Karpas-422 (cell line): ENCODE measurements at regions not wholly inside any gene's neighbourhood (a gene's known extent, or its start where the extent isn't known, plus 50 kb on each side); places are given as distances from the start of the nearest gene placed in this dataset.
"Not testable (repeated sequence)": the region's sequence is repeated elsewhere in the genome, so short reads cannot be mapped to it uniquely, and the experiment has no call there.

Source experiments
- DNase-seq: peaks from one replicate; pipeline ENCODE4 v3.0.0-alpha.2; 2015
- H2AFZ ChIP-seq: fragments of 200-600 bp; sonication (generic); 2 replicates; pipeline ENCODE4 v1.6.1; 2014; ENCODE audit warnings: antibody characterized with exemption, low read length, mixed read lengths
- H3K27ac ChIP-seq: fragments of 200-600 bp; sonication (generic); 2 replicates; pipeline ENCODE4 v1.5.1; 2014; ENCODE audit warnings: mild to moderate bottlenecking, low read length, moderate library complexity
- H3K27me3 ChIP-seq: fragments of 200-600 bp; sonication (generic); 2 replicates; pipeline ENCODE4 v1.6.1; 2014; ENCODE audit warnings: low read length, mixed read lengths
- H3K36me3 ChIP-seq: fragments of 200-600 bp; sonication (generic); 2 replicates; pipeline ENCODE4 v1.6.1; 2014; ENCODE audit warnings: low read length, mixed read lengths; ENCODE audit not compliant: insufficient read depth
- H3K4me1 ChIP-seq: fragments of 200-600 bp; sonication (generic); 2 replicates; pipeline ENCODE4 v1.6.1; 2014; ENCODE audit warnings: mild to moderate bottlenecking, low read length, mixed read lengths
- H3K4me2 ChIP-seq: fragments of 200-600 bp; sonication (generic); 2 replicates; pipeline ENCODE4 v1.6.1; 2014; ENCODE audit warnings: low read length, low read depth, mild to moderate bottlenecking; ENCODE audit not compliant: poor library complexity, severe bottlenecking
- H3K4me3 ChIP-seq: fragments of 200-600 bp; sonication (generic); 2 replicates; pipeline ENCODE4 v1.5.1; 2014; ENCODE audit warnings: mild to moderate bottlenecking, antibody characterized with exemption, low read length, mixed read lengths
- H3K79me2 ChIP-seq: fragments of 200-600 bp; sonication (generic); 2 replicates; pipeline ENCODE4 v1.6.1; 2014; ENCODE audit warnings: mild to moderate bottlenecking, low read length, mixed read lengths
- H3K9ac ChIP-seq: fragments of 200-600 bp; sonication (generic); 2 replicates; pipeline ENCODE4 v1.6.0; 2014; ENCODE audit warnings: low read length
- H3K9me2 ChIP-seq: fragments of 200-600 bp; sonication (generic), shearing (Covaris generic); replicated peaks from 2 replicates; pipeline ENCODE4 v1.6.0; 2014; ENCODE audit warnings: mild to moderate bottlenecking, low read length, moderate library complexity; ENCODE audit not compliant: insufficient read depth
- H3K9me3 ChIP-seq: fragments of 300-700, 200-600 bp; sonication (generic); 2 replicates; pipeline ENCODE4 v1.6.1; 2014; ENCODE audit warnings: low read length, mixed read lengths
- H4K20me1 ChIP-seq: fragments of 200-600 bp; sonication (generic); 2 replicates; pipeline ENCODE4 v1.6.1; 2014; ENCODE audit warnings: mild to moderate bottlenecking, antibody characterized with exemption, low read length, low read depth; ENCODE audit not compliant: insufficient read depth

DNA sequence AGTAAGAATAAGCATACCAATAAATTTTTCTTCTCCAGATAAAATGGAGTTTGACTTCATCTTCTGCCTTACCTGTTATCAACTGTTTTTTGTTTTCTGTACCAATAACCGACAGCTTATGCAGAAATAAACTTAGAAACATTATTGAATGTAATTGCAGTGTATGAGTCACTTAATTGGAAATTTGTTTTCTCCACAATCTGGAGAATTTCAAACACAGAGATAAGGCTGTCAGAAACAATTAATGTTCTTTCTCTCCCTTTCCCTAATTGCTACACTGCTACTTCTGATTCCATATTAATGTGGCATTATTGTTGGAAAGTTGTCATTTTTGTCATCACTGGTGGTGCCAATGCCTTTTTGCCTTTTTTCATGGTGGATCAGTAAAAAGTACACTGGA lies 180.3 kb downstream of the SLCO4C1 start:
- H3K27me3 ChIP-seq: no peaks in the 10 kb centered on the region
- H3K4me3 ChIP-seq: no peak overlapping the region
- H3K4me2 ChIP-seq: no peak overlapping the region
- no peaks in the 10 kb centered on the region for H3K79me2 ChIP-seq
- no peaks in the 10 kb centered on the region for H3K4me1 ChIP-seq
- no peak overlapping the region for H3K9ac ChIP-seq
- no peaks in the 10 kb centered on the region for H3K9me2 ChIP-seq
- no peak overlapping the region for H3K27ac ChIP-seq
- H3K9me3 ChIP-seq: no peaks in the 10 kb centered on the region
- H2AFZ ChIP-seq: no peak overlapping the region
- H3K36me3 ChIP-seq: no peaks in the 10 kb centered on the region
- DNase-seq: no peak
- H4K20me1 ChIP-seq: no peaks in the 10 kb centered on the region

DNA sequence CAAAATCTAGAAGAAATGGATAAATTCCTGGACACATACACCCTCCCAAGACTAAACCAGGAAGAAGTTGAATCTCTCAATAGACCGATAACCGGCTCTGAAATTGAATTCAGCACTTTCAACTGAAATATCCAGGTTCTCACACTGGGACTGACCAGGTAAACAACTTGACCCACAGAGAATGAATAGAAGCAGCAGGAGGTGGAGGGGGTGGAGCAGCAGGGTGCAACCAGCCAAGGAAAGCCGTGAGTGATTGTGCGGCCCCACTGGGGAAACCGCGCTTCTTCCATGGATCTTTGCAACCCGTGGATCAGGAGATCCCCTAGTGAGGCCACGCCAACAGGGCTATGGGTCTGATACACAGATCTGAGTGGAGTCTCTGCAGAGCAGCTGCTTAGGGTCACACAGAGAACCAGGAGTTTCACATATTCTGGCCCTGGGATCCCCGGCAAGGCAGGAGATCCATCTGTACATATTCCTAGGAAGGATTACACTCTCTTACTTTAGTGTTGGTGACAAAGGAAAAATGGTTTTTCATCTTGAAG lies 181.5 kb downstream of the SLCO4C1 start:
- H3K79me2 ChIP-seq: no peaks in the 10 kb centered on the region
- no peaks in the 10 kb centered on the region for H3K27me3 ChIP-seq
- H3K4me1 ChIP-seq: no peaks in the 10 kb centered on the region
- H2AFZ ChIP-seq: no peak overlapping the region
- no peaks in the 10 kb centered on the region for H3K9me3 ChIP-seq
- no peaks in the 10 kb centered on the region for H4K20me1 ChIP-seq
- H3K9ac ChIP-seq: no peak overlapping the region
- no peak overlapping the region for H3K27ac ChIP-seq
- DNase-seq: no peak
- H3K4me2 ChIP-seq: no peak overlapping the region
- no peaks in the 10 kb centered on the region for H3K36me3 ChIP-seq
- no peak overlapping the region for H3K4me3 ChIP-seq
- no peaks in the 10 kb centered on the region for H3K9me2 ChIP-seq

DNA sequence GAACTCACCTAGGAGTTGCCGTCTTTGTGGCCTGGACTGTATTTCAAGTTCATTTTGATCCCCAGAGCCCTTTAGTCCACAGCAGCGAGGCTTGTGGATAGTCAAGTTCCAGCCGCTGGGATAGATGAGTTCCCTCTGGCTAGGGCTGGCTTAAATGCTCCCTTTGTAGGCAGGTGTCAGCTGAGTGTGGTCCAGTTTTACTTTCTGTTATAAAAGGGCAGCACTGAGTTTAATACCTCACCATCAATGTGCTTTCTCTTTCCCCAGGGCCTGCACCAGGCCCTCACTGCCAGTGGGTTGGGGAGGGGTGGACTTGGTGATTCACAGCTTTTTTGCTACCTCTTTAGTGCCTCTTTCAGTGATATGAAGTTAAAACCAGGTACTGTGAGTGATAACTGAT lies 188.2 kb downstream of the SLCO4C1 start:
- no peak for DNase-seq
- H3K27me3 ChIP-seq: no peaks in the 10 kb centered on the region
- H3K4me3 ChIP-seq: no peak overlapping the region
- no peaks in the 10 kb centered on the region for H3K79me2 ChIP-seq
- no peaks in the 10 kb centered on the region for H3K4me1 ChIP-seq
- H2AFZ ChIP-seq: no peak overlapping the region
- no peak overlapping the region for H3K4me2 ChIP-seq
- no peaks in the 10 kb centered on the region for H3K36me3 ChIP-seq
- H3K27ac ChIP-seq: no peak overlapping the region
- H3K9me2 ChIP-seq: no peaks in the 10 kb centered on the region
- no peaks in the 10 kb centered on the region for H4K20me1 ChIP-seq
- no peaks in the 10 kb centered on the region for H3K9me3 ChIP-seq
- H3K9ac ChIP-seq: no peak overlapping the region

DNA sequence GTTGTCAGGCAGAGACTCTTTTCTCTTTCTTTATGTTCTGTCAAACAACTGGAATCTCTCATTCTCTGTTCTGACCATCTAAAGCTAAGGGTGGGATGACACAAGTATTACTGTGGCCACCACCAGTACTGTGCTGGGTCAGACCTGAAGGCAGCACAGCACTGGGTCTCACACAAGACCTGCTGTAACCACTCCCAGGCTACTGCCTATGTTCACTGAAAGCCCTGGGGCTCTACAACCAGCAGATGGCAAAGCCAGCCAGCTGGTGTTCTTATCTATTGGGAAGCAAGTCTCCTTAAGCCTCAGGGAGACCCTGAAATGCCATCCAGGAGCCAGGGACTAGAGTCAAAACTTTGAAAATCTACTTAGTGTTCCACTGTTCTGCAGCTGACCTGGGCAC lies 189.5 kb downstream of the SLCO4C1 start:
- Histone ChIP-seq H2AFZ (no peak overlapping the region), H3K9me3 (no peaks in the 10 kb centered on the region), H3K79me2 (no peaks in the 10 kb centered on the region), H3K4me2 (no peak overlapping the region), H3K4me3 (no peak overlapping the region), H3K9ac (no peak overlapping the region), H3K9me2 (no peaks in the 10 kb centered on the region), H3K36me3 (no peaks in the 10 kb centered on the region), H4K20me1 (no peaks in the 10 kb centered on the region), H3K27ac (no peak overlapping the region), H3K4me1 (no peaks in the 10 kb centered on the region), H3K27me3 (no peaks in the 10 kb centered on the region)
- no peak for DNase-seq

DNA sequence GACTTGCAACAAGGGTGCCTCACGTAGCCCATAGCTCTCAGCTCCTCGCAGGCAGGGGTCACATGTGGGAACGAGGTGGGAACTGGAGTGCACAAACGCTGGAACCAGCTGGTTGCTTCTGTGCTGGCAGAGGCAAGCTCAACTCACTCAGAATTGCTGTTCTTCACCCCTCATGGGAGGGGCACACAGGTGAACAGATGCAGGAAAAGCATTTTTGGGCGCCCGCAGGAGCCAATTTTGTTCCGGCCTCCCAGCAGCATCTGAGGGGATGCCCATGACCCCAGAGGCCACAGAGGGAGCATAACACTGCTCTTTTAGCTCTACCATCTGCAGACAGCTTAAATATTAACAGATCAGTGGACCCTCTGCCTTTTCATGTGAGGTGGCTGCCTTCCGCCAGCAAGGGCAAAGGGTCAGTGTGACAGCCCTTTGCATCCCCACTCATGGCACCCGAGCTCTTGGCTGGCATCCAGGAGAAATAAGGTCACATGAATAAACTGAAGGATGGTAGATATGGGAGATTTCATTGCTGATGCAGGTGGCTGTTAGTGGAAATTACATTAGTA lies 196.2 kb downstream of the SLCO4C1 start:
- Histone ChIP-seq H3K4me1 (no peaks in the 10 kb centered on the region), H3K9ac (no peak overlapping the region), H3K79me2 (no peaks in the 10 kb centered on the region), H3K27me3 (no peaks in the 10 kb centered on the region), H3K9me2 (no peaks in the 10 kb centered on the region), H3K27ac (no peak overlapping the region), H4K20me1 (no peaks in the 10 kb centered on the region), H2AFZ (no peak overlapping the region), H3K36me3 (no peaks in the 10 kb centered on the region), H3K4me2 (no peak overlapping the region), H3K4me3 (no peak overlapping the region), H3K9me3 (no peaks in the 10 kb centered on the region)
- no peak for DNase-seq

DNA sequence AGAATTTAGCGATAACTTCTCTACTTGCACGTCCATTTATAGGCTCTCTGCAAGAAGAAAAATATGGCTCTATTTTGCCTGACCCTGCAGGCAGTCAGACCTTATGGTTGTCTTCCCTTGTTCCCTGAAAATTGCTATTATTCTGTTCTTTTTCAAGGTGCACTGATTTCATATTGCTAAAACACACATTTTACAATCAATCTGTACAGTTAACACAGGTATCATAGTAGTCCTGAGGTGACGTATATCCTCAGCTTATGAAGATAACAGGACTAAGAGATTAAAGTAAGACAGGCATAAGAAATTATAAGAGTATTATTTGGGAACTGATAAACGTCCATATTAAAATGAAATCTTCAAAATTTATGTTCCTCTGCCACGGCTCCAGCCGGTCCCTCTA lies 197.0 kb downstream of the SLCO4C1 start:
- H3K4me3 ChIP-seq, H3K27ac ChIP-seq, H3K9ac ChIP-seq, H3K9me2 ChIP-seq, H3K36me3 ChIP-seq, DNase-seq, H3K4me1 ChIP-seq, H3K9me3 ChIP-seq, H3K4me2 ChIP-seq, H3K27me3 ChIP-seq, H4K20me1 ChIP-seq, H3K79me2 ChIP-seq, H2AFZ ChIP-seq: not testable (repeated sequence)

DNA sequence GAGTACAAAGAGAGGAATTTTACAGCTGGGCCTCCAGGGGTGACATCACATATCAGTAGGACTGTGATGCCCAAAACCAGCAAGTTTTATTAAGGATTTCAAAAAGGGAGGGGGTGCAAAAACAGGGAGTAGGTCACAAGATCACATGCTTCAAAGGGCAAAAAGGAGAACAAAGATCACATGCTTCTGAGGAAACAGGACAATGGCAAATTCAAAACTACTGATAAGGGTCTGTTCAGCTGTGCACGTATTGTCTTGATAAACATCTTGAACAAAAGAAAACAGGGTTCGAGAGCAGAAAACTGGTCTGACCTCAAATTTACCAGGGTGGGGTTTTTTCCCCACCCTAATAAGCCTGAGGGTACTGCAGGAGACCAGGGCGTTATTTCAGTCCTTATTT lies 197.5 kb downstream of the SLCO4C1 start:
- not testable (repeated sequence) for H3K79me2 ChIP-seq, H3K4me1 ChIP-seq, DNase-seq, H3K4me3 ChIP-seq, H3K9me2 ChIP-seq, H3K27ac ChIP-seq, H4K20me1 ChIP-seq, H3K9ac ChIP-seq, H3K27me3 ChIP-seq, H3K9me3 ChIP-seq, H3K4me2 ChIP-seq, H3K36me3 ChIP-seq, H2AFZ ChIP-seq

DNA sequence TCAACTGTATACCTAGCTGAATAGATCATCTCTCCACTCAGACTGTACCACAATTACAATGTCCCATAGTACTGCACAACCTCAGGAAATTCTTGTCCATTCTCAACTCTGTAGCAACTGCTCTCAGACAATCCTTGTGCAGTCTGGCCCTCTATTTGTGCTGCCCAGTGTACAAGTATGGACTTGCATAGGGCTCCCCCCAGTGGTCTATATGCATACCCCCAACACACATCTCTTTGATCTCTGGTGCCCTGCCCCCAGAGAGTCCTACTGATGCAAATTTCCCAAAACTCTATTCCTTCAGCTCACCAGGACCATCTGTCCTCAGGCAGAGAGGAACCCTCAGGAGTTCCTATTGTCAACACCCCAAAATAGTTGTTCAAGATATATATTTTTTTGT lies 205.3 kb downstream of the SLCO4C1 start:
- no peak overlapping the region for H3K4me3 ChIP-seq
- H4K20me1 ChIP-seq: no peaks in the 10 kb centered on the region
- DNase-seq: peak; percentile 70
- no peak overlapping the region for H3K4me2 ChIP-seq
- H3K9me3 ChIP-seq: no peaks in the 10 kb centered on the region
- H3K27me3 ChIP-seq: no peaks in the 10 kb centered on the region
- no peak overlapping the region for H3K9ac ChIP-seq
- no peaks in the 10 kb centered on the region for H3K9me2 ChIP-seq
- H2AFZ ChIP-seq: no peak overlapping the region
- H3K36me3 ChIP-seq: no peaks in the 10 kb centered on the region
- H3K79me2 ChIP-seq: no peaks in the 10 kb centered on the region
- H3K27ac ChIP-seq: no peak overlapping the region
- H3K4me1 ChIP-seq: no peaks in the 10 kb centered on the region

DNA sequence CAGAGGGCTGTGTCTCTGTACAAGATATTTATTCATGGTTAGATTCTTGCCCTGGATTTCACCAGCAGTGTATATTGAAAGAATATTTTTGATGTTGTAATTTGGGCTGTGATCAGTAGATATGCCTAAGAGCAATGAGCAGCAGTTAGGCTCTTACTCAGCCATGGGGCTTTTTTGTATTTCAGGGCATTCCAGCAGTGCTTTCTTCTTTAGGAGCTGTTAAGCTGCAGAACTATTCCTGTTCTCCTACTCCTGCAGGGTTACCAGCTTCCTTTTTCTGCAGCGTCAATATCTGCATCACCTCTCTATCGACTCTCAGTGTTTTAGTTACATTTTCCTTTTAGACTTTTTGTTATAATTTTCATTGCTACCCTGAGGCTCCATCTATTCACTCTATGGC lies 206.2 kb downstream of the SLCO4C1 start:
- H3K27ac ChIP-seq: no peak overlapping the region
- H3K4me1 ChIP-seq: no peaks in the 10 kb centered on the region
- no peaks in the 10 kb centered on the region for H3K9me2 ChIP-seq
- H3K79me2 ChIP-seq: no peaks in the 10 kb centered on the region
- H4K20me1 ChIP-seq: no peaks in the 10 kb centered on the region
- no peak overlapping the region for H3K4me2 ChIP-seq
- no peaks in the 10 kb centered on the region for H3K27me3 ChIP-seq
- H3K9ac ChIP-seq: no peak overlapping the region
- DNase-seq: no peak
- H2AFZ ChIP-seq: no peak overlapping the region
- H3K36me3 ChIP-seq: no peaks in the 10 kb centered on the region
- no peak overlapping the region for H3K4me3 ChIP-seq
- no peaks in the 10 kb centered on the region for H3K9me3 ChIP-seq
